WTC11 (cell line): ENCODE measurements at regions not wholly inside any gene's neighbourhood (a gene's known extent, or its start where the extent isn't known, plus 50 kb on each side); places are given as distances from the start of the nearest gene placed in this dataset.

ENCODE experiments used
- ATAC-seq: fragments of 200-7000 bp; cut with Tn5 transposase; 2 replicates; pipeline ENCODE4 v1.10.0; 2021; ENCODE audit warnings: mild to moderate bottlenecking, moderate library complexity
- CTCF ChIA-PET: fragments of 300-600 bp; sonication (Branson Sonifier 250); formaldehyde crosslinking; loops from one replicate; lab custom pipeline; 2021; ENCODE audit warnings: antibody characterized with exemption; lab: Charles Lee
- POLR2A ChIA-PET: fragments of 350-600 bp; sonication (Branson Sonifier 250); formaldehyde crosslinking; loops from one replicate; lab custom pipeline; 2021; ENCODE audit warnings: antibody characterized with exemption; lab: Charles Lee
- DNase-seq: peaks from one replicate; pipeline ENCODE4 v3.0.0; 2021; ENCODE audit warnings: low spot score
- H3K27ac Mint-ChIP-seq: 2 replicates; pipeline ENCODE4 v1.8.0; 2021; ENCODE audit warnings: mixed read lengths
- H3K27me3 Mint-ChIP-seq: 2 replicates; pipeline ENCODE4 v1.8.0; 2021; ENCODE audit warnings: low read depth, mild to moderate bottlenecking, moderate library complexity, mixed read lengths
- H3K36me3 Mint-ChIP-seq: 2 replicates; pipeline ENCODE4 v1.8.0; 2021; ENCODE audit warnings: mixed read lengths
- H3K4me1 Mint-ChIP-seq: 2 replicates; pipeline ENCODE4 v1.8.0; 2022; ENCODE audit warnings: mixed read lengths
- H3K4me3 Mint-ChIP-seq: 2 replicates; pipeline ENCODE4 v1.8.0; 2021; ENCODE audit warnings: mild to moderate bottlenecking, moderate library complexity, mixed read lengths
- H3K9me3 Mint-ChIP-seq: 2 replicates; pipeline ENCODE4 v1.8.0; 2021; ENCODE audit warnings: mixed read lengths
- CBFB ChIP-seq: sonication (generic); formaldehyde crosslinking; IDR thresholded peaks from 2 replicates; pipeline ENCODE4 v1.8.1; 2022; ENCODE audit warnings: mild to moderate bottlenecking, low read depth, missing genetic modification reagents
- CREM ChIP-seq: sonication (generic); formaldehyde crosslinking; IDR thresholded peaks from 2 replicates; pipeline ENCODE4 v1.8.1; 2022; ENCODE audit warnings: mild to moderate bottlenecking, missing genetic modification reagents, moderate library complexity
- ETV6 ChIP-seq: sonication (generic); formaldehyde crosslinking; IDR thresholded peaks from 2 replicates; pipeline ENCODE4 v1.8.1; 2022; ENCODE audit warnings: mild to moderate bottlenecking, missing genetic modification reagents
- FOXJ3 ChIP-seq: sonication (generic); formaldehyde crosslinking; IDR thresholded peaks from 2 replicates; pipeline ENCODE4 v1.9.0; 2021; ENCODE audit warnings: missing genetic modification reagents, mild to moderate bottlenecking, borderline replicate concordance
- MYBL2 ChIP-seq: sonication (generic); formaldehyde crosslinking; IDR thresholded peaks from 2 replicates; pipeline ENCODE4 v1.8.1; 2023; ENCODE audit warnings: mild to moderate bottlenecking, moderate library complexity, missing genetic modification reagents
- NFATC4 ChIP-seq: fragments of 250-450 bp; sonication (Bioruptor Pico); IDR thresholded peaks from 2 replicates; pipeline ENCODE4 v1.9.0; 2021; ENCODE audit warnings: mild to moderate bottlenecking
- RELA ChIP-seq: sonication (generic); formaldehyde crosslinking; IDR thresholded peaks from 2 replicates; pipeline ENCODE4 v1.8.1; 2022; ENCODE audit warnings: missing genetic modification reagents, mild to moderate bottlenecking, borderline replicate concordance
- SMAD3 ChIP-seq: sonication (generic); formaldehyde crosslinking; IDR thresholded peaks from 2 replicates; pipeline ENCODE4 v1.8.0; 2022; ENCODE audit warnings: missing genetic modification reagents, mild to moderate bottlenecking, borderline replicate concordance
- SOX15 ChIP-seq: fragments of 250-450 bp; sonication (Bioruptor Pico); IDR thresholded peaks from 2 replicates; pipeline ENCODE4 v1.9.0; 2021; ENCODE audit warnings: mild to moderate bottlenecking
- TEAD1 ChIP-seq: sonication (generic); formaldehyde crosslinking; IDR thresholded peaks from 2 replicates; pipeline ENCODE4 v1.8.0; 2022; ENCODE audit warnings: mild to moderate bottlenecking, missing genetic modification reagents
- ZNF138 ChIP-seq: sonication (generic); formaldehyde crosslinking; conservative IDR thresholded peaks from 2 replicates; pipeline ENCODE4 v1.8.1; 2022; ENCODE audit warnings: mild to moderate bottlenecking, moderate library complexity, missing genetic modification reagents
- ZNF219 ChIP-seq: sonication (generic); formaldehyde crosslinking; IDR thresholded peaks from 2 replicates; pipeline ENCODE4 v1.8.0; 2023; ENCODE audit warnings: missing genetic modification reagents, mild to moderate bottlenecking, borderline replicate concordance
- TF ChIP-seq, protein P1 (sequence below): fragments of 200-600 bp; IDR thresholded peaks from 2 replicates; pipeline ENCODE4 v1.8.0; 2022; ENCODE audit warnings: antibody characterized with exemption
- TF ChIP-seq, protein P2 (sequence below): sonication (generic); formaldehyde crosslinking; IDR thresholded peaks from 2 replicates; pipeline ENCODE4 v1.8.1; 2023; ENCODE audit warnings: mild to moderate bottlenecking, missing genetic modification reagents, borderline replicate concordance
- TF ChIP-seq, protein P3 (sequence below): sonication (generic); formaldehyde crosslinking; IDR thresholded peaks from 2 replicates; pipeline ENCODE4 v1.8.0; 2023; ENCODE audit warnings: missing genetic modification reagents
- TF ChIP-seq, protein P4 (sequence below): sonication (generic); formaldehyde crosslinking; IDR thresholded peaks from 2 replicates; pipeline ENCODE4 v1.8.0; 2022; ENCODE audit warnings: mild to moderate bottlenecking, missing genetic modification reagents
- TF ChIP-seq, protein P5 (sequence below): sonication (generic); formaldehyde crosslinking; IDR thresholded peaks from 2 replicates; pipeline ENCODE4 v1.8.1; 2023; ENCODE audit warnings: mild to moderate bottlenecking, missing genetic modification reagents
- TF ChIP-seq, protein P6 (sequence below): sonication (generic); formaldehyde crosslinking; IDR thresholded peaks from 2 replicates; pipeline ENCODE4 v1.8.0; 2022; ENCODE audit warnings: mild to moderate bottlenecking, missing genetic modification reagents

DNA sequence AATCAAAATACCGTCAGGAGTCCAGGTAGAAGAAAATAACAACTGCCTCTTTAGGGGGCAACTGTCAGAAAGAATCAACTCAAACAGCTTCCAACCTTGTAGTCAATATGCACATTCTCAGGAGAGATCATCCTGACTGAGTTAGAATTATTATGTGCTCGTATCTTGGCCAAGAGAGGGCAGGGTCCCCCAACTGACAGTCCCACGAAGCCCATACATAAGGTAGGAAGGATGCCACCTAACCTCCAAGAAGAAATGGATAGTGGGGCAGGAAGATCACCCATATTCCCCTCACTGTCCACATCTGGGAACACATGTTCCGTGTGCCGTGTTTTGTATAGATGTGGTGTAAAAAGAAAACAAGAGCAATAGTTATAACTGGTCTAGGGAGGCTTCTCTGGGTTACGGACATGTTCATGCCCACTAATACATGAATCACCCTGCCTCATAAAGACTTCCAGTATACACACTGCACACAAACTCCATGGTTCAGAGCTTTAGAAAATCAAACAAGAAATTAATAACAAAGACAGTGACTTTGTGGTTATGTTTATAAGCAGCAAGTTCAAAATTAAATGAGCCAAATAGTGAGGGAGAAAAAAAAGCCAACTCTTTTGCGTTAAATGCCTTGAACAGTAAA, 295.6 kb downstream of the FGFR2 start (continued):
- TF ChIP-seq, protein P1, sequence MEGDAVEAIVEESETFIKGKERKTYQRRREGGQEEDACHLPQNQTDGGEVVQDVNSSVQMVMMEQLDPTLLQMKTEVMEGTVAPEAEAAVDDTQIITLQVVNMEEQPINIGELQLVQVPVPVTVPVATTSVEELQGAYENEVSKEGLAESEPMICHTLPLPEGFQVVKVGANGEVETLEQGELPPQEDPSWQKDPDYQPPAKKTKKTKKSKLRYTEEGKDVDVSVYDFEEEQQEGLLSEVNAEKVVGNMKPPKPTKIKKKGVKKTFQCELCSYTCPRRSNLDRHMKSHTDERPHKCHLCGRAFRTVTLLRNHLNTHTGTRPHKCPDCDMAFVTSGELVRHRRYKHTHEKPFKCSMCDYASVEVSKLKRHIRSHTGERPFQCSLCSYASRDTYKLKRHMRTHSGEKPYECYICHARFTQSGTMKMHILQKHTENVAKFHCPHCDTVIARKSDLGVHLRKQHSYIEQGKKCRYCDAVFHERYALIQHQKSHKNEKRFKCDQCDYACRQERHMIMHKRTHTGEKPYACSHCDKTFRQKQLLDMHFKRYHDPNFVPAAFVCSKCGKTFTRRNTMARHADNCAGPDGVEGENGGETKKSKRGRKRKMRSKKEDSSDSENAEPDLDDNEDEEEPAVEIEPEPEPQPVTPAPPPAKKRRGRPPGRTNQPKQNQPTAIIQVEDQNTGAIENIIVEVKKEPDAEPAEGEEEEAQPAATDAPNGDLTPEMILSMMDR: no peak
- TF ChIP-seq NFATC4 (CRISPR knock-in tag) (no peak), FOXJ3 (CRISPR knock-in tag) (no peak)
- TF ChIP-seq, protein P2, sequence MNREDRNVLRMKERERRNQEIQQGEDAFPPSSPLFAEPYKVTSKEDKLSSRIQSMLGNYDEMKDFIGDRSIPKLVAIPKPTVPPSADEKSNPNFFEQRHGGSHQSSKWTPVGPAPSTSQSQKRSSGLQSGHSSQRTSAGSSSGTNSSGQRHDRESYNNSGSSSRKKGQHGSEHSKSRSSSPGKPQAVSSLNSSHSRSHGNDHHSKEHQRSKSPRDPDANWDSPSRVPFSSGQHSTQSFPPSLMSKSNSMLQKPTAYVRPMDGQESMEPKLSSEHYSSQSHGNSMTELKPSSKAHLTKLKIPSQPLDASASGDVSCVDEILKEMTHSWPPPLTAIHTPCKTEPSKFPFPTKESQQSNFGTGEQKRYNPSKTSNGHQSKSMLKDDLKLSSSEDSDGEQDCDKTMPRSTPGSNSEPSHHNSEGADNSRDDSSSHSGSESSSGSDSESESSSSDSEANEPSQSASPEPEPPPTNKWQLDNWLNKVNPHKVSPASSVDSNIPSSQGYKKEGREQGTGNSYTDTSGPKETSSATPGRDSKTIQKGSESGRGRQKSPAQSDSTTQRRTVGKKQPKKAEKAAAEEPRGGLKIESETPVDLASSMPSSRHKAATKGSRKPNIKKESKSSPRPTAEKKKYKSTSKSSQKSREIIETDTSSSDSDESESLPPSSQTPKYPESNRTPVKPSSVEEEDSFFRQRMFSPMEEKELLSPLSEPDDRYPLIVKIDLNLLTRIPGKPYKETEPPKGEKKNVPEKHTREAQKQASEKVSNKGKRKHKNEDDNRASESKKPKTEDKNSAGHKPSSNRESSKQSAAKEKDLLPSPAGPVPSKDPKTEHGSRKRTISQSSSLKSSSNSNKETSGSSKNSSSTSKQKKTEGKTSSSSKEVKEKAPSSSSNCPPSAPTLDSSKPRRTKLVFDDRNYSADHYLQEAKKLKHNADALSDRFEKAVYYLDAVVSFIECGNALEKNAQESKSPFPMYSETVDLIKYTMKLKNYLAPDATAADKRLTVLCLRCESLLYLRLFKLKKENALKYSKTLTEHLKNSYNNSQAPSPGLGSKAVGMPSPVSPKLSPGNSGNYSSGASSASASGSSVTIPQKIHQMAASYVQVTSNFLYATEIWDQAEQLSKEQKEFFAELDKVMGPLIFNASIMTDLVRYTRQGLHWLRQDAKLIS (CRISPR knock-in tag): no peak

DNA sequence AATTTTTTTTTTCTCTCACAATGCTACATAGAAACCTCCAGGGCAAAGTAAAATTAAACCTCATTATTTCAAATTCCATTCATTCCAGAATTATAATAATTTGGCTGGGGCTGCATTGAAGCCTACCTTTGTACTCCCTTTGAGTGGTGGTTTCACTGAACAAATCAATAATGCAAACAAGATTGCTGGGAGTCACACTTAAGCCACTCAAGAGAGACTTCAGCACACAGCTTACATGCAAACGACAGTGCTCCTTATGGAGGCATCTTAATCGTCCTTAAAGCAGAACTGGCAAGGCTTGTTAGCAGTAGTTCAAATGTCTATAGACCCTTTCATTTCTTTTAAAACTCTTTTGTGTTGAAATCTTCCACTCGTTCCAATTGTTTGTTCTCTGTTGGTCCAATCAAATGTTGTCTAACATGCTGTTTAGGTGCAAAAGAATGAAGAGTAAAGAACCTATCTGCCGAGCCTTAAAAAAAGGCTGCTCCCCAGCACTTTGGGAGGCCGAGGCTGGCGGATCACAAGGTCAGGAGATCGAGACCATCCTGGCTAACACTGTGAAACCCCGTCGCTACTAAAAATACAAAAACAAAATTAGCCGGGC, 294.9 kb downstream of the FGFR2 start:
- CTCF ChIA-PET: no interaction called here
- POLR2A ChIA-PET: no interaction called here
- DNase-seq (no peak), ATAC-seq (no peak)
- Mint-ChIP-seq H3K4me3 (no peak overlapping the region), H3K27ac (no peak overlapping the region), H3K9me3 (peaks cover 11% of the 10 kb centered on the region), H3K4me1 (peaks cover 25% of the 10 kb centered on the region), H3K27me3 (no peaks in the 10 kb centered on the region), H3K36me3 (peaks cover 8% of the 10 kb centered on the region)
- TF ChIP-seq, protein P3, sequence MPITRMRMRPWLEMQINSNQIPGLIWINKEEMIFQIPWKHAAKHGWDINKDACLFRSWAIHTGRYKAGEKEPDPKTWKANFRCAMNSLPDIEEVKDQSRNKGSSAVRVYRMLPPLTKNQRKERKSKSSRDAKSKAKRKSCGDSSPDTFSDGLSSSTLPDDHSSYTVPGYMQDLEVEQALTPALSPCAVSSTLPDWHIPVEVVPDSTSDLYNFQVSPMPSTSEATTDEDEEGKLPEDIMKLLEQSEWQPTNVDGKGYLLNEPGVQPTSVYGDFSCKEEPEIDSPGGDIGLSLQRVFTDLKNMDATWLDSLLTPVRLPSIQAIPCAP (CRISPR knock-in tag): no peak
- no peak for TF ChIP-seq ZNF219 (CRISPR knock-in tag)
- TF ChIP-seq, protein P4, sequence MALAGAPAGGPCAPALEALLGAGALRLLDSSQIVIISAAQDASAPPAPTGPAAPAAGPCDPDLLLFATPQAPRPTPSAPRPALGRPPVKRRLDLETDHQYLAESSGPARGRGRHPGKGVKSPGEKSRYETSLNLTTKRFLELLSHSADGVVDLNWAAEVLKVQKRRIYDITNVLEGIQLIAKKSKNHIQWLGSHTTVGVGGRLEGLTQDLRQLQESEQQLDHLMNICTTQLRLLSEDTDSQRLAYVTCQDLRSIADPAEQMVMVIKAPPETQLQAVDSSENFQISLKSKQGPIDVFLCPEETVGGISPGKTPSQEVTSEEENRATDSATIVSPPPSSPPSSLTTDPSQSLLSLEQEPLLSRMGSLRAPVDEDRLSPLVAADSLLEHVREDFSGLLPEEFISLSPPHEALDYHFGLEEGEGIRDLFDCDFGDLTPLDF (CRISPR knock-in tag): no peak

DNA sequence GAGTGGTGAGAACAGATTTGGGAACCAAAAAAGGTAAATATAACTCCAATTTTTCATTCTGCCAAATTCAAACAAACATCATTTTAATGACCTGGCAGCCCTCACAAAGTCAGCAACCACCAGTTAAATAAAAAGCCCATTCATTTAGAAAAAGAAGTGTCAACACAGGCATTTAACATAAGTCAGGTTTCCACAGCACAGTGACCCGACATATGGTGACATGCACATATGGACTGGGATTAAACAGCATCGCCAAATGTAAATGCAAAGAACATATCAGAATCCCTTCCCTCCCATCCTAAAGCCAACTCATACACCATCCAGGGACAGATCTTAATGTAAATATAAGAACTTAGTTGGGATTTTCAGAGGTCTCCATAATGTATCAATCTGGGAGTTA, 293.2 kb downstream of the FGFR2 start:
- ATAC-seq: no peak
- no peak for TF ChIP-seq RELA
- TF ChIP-seq MYBL2 (CRISPR knock-in tag): no peak
- no peak for TF ChIP-seq ETV6
- no peak for TF ChIP-seq SMAD3 (CRISPR knock-in tag)
- TF ChIP-seq, protein P4 (CRISPR knock-in tag): no peak
- TF ChIP-seq TEAD1: no peak
- TF ChIP-seq SOX15: no peak
- no peak for TF ChIP-seq CBFB (CRISPR knock-in tag)
- TF ChIP-seq ZNF138 (CRISPR knock-in tag): no peak
- no peak for TF ChIP-seq CREM
- TF ChIP-seq, protein P5, sequence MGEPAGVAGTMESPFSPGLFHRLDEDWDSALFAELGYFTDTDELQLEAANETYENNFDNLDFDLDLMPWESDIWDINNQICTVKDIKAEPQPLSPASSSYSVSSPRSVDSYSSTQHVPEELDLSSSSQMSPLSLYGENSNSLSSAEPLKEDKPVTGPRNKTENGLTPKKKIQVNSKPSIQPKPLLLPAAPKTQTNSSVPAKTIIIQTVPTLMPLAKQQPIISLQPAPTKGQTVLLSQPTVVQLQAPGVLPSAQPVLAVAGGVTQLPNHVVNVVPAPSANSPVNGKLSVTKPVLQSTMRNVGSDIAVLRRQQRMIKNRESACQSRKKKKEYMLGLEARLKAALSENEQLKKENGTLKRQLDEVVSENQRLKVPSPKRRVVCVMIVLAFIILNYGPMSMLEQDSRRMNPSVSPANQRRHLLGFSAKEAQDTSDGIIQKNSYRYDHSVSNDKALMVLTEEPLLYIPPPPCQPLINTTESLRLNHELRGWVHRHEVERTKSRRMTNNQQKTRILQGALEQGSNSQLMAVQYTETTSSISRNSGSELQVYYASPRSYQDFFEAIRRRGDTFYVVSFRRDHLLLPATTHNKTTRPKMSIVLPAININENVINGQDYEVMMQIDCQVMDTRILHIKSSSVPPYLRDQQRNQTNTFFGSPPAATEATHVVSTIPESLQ (CRISPR knock-in tag): no peak
- TF ChIP-seq, protein P6, sequence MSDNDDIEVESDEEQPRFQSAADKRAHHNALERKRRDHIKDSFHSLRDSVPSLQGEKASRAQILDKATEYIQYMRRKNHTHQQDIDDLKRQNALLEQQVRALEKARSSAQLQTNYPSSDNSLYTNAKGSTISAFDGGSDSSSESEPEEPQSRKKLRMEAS (CRISPR knock-in tag): no peak
- TF ChIP-seq, all 79 proteins: peak for 0
- ChIA-PET POLR2A (no interaction called here), CTCF (no interaction called here)
- Mint-ChIP-seq H3K27ac (no peak overlapping the region), H3K27me3 (no peaks in the 10 kb centered on the region), H3K4me1 (peaks cover 28% of the 10 kb centered on the region), H3K4me3 (no peak overlapping the region), H3K9me3 (peaks cover 11% of the 10 kb centered on the region), H3K36me3 (peaks cover 8% of the 10 kb centered on the region; the same call in 1 of the 2 replicates)
- DNase-seq: no peak
